GM19372 (cell line): ENCODE measurements at regions not wholly inside any gene's neighbourhood (a gene's known extent, or its start where the extent isn't known, plus 50 kb on each side); places are given as distances from the start of the nearest gene placed in this dataset.
"Not testable (repeated sequence)": the region's sequence is repeated elsewhere in the genome, so short reads cannot be mapped to it uniquely, and the experiment has no call there.

Experiments
- ATAC-seq: cut with Tn5 transposase; IDR thresholded peaks from one replicate; pipeline ENCODE4 v1.9.1; 2021; ENCODE audit warnings: mild to moderate bottlenecking, low read depth, moderate library complexity; ENCODE audit not compliant: unreplicated experiment

DNA sequence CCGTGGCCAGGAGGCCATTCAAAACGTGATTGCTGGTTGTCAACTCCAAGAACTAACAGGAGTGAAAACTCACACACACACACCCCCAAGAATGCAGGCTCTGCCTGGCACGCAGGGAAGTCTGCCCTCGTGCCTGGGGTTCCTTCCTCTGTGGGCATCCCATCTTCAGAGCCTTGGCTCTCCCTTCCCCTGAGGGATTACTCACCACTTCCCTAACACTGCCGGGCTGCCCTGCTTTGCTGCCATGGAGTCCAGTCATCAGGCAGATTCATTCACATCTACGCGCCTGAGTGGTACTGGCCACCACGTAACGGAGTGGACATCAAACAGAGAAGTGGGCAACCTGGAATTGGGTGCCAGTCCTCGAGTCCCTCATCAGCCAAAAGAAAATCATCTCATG is 120.7 kb upstream of the TMEM45B start:
- no peak for ATAC-seq

DNA sequence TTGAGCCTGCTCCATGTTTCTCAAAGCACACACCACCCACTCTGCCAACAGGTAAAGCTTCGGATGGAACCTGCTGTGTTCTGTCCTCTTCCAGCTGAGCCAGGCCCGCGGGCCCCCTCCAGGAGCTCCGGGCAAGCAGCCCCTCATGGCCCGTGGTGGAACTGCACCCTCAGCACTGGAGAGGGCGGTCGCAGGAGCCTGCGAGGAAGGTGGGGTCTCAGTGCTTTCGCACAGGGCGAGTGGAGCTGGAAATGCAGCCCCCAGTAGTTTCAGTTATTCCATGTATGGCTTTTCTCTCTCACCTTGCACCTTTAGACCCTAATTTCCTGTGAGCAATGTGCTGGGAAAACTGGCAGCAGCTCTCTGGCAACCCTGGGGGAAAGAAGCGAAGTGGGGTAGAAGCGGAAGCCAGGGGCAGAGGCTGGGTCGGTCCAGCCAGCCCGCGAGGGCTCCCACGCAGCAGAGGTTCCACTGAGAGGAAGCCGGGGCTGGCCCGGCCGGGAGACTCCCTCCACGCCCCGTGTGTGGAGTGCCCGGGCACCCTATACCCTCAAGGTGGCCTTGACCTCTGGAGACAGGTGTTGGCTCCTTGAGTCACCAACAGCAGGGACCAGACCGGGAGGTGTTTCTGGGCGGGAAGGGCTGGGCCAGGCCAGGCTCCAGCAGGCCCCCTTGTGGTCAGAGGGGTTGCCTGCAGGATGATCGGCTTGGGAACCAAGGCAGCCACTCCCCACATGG is 119.9 kb upstream of the TMEM45B start:
- peak; percentile 87 for ATAC-seq

DNA sequence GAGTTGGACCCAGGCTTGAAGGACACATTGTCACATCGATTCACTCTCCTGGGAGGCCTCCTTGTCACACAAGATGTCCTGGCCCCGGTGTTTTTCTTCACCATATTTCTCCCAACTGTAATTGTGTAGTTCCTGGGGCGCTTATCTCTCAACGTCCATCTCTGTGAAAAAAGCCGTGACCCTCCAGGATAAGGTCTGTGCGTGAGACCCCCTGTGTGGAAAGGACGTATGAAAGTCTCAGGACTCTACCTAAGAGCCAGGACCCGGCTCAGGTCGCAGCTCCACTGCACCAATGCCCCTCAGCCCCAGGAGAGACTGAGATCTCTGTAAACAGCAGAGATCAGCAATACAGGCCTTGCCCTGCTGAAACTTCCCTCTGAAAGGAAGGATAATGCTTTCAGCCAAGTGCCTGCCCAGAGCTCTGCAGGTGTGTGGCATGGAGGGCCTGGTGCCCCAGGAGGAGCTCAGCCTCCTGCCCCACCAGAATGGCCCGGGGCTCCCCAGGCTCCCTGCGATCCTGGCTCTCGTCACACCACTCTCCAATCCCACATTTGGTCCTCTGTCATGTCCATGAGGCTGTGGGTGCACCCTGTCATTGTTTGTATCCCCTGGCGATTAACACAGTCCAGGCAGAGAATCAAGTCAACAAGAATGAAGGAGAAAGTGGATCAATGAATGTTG is 119.2 kb upstream of the TMEM45B start:
- ATAC-seq = no peak

DNA sequence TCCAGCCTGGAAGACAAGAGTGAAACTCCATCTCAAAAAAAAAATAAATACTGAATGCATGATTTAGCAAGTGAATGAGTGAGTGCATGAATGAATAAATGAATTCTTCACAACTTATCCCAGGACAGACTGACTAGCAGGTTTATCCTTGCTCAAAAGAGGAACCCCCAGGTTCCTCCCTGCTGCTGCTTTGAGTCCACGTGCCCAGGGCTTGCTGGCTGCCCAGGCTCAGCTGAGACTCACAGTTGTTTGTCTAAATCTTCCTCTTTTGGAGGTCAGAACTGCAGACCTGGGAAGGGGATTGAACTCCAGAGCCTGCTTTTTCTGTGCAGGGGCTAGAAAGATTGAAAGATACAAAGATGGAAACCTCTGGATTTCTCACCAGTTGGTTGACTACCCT is 117.4 kb upstream of the TMEM45B start:
- ATAC-seq = no peak

DNA sequence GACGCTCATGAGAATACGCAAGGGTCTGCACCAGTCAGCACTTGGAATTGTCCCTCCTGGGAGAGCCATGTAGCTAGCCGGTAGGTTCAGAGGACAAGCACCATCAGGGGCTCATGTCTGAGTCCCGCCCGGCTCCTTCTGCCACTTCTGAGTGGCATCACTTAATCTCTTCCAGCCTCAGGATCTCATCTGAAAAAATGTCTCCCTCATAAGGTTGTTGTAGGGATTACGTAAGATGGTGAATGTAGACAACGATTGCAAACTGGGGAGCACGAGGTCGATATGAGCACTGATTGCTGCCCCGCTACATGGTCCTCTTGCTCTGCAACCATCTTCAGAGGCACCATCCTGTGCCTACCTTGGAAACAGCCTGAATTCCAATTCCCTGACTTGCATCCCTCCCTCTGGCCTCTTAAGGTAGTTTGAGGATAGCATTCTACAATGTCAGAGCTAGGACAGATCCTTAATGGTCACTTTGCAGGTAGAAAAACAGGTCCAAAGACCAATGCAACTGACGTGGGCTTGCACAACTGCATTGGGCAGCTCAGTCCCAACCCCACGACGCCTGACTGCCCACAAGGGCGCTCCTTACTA is 115.8 kb upstream of the TMEM45B start:
- no peak for ATAC-seq

DNA sequence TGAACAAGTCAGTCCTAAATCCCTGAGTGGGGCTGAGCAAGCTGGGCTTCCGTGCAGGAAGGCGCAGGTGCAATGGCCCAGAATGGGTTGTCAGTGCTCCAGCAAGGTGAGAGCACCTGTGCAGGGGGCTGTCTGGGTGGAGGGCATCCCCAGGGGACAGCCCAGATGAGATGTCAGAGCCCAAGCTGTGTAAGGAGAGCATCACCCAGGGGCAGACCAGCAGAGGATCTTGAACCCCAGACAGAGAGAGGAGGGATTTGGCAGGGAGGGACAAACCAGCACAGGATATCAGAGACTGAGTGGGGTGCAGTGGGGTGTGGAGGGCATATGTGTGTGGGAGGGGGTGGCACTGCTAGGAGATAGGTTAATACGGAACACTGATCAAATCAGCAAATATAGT is 114.9 kb upstream of the TMEM45B start:
- ATAC-seq = no peak

DNA sequence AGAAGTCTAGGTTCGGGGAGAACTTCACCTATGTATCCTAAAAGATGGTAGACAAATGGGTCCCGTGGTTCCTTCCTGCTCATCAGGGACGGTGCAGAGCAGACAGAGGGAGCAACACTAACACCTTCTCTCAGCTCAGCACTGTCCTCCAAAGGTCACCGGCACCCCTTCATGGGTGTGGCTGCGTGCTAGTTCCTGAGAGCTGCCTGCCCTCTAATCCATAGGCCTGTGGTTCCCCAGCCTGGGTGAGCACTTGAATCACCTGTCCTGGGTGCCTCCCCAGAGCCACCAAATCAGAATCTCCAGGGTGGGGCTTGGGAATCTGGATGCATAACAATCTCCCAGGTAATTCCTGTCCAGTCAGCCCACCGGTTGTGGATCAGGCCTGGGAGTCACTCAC is 113.9 kb upstream of the TMEM45B start:
- no peak for ATAC-seq

DNA sequence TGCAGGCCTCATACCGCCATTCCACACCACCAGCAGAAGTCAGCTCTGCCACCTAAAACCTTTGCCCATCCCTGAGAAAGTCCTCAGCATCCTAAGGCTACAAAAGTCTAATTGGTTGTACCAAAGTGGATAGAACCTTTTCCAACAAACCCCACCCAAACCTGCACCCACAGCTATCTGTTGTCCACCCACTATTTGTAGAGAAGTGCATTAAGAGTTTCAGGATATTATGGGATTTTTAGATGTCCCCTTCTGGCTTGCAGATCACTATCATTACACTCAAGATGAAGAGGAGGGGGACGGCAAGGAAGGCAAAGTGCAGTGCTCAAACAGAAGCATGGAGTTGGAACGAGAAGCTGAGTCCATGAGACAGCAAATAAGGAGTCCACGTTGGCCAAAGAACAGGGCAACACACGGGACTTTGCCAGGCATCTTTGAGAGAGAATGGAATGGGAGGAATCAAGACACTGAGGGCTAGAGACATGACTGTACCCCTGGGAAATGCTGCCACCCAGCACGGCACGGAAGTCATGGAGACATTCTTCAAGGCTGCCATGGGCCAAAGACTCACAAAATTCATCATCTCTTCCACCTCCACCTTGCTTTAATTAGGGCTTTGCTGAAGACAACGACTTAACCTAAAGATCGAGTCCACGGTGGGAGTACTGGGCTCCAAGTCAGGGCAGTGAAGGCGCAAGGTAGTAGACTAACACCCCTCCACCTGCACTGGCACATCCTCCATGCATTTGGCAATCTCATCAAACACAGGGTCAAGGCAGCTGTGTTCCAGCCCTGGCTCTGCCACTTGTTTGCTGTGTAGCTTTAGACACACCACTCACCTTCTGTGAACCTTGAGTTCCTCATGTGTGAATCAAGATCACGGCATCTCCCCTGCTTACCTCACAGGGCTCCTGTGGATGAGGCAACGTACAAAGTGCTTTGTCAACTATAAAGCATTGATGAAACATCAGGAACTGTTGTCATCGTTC is 112.9 kb upstream of the TMEM45B start:
- no peak for ATAC-seq

DNA sequence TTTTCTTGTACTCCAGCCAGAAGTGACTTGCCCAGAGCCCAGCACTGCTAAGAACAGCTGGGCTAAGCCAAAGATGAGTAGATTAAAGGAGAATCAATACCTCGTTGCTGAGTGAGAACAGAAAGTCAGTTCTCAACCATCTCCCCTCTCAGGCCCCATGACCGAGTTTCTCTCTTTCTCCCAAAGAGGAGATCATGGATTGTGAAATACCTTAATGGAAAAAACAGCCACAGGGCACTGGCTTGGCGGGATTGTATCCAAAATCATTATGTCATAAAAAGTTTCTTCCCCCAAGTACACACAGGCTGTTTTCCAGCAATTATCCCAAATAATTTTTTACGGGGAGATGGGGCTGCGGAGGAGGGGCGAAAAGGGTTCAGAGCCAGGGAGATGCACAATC is 111.8 kb upstream of the TMEM45B start:
- ATAC-seq = no peak

DNA sequence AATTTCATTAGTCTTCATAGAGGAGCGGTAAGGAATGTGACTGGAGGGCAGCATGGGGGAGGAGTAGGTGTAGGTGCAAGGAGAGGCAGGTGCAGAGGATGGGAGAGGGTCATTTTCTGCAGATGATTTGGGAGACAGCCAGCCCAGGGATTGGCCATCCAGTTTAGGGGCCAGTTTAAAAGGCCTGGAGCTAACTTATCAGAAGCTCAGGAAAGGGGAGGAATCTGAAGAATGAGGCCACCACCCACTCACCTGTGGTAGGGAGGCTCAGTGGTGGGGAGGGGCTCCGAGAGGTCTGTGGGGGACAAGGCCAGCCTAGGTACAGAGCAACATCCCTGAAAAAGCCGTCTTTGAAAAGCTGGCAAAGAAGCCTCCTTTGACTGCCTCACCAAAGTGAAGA is 110.8 kb upstream of the TMEM45B start:
- no peak for ATAC-seq

DNA sequence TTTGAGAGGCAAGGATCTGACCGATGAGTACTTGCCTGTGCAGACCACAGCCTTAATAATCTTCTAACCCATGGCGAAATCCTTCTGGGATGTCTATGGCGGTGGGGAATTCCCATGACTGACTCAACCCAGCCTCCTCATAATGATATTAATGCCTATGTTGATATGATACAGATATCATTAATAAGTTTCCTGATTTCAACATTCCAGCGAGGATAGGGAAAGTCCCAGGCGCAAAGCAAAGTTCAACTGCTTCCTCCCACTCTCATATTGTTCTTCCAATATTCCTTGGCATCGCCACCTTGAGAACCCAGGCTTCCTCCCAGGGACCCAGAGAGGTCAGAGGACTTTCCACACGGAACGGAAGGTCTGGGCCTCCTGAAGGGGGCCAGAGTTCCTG is 110.3 kb upstream of the TMEM45B start:
- ATAC-seq = no peak

DNA sequence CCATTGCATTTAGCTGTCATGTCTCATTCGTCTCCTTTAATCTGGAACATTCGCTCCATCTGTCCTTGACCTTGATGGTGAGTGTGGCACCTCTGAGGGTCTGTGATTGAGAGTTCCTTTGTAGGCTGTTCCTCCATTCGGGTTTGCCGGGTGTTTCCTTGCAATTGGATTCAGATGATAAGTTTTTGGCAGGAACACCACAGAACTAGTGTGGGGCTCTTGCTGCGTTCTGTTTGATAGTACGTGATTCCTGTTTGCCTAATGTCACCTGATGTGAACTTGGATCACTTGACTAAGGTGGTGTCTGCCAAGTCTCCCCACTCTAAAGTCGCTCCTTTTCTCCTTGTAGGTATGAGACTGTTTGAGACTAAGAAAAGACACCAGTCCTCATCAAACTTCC is 109.7 kb upstream of the TMEM45B start:
- ATAC-seq = no peak

DNA sequence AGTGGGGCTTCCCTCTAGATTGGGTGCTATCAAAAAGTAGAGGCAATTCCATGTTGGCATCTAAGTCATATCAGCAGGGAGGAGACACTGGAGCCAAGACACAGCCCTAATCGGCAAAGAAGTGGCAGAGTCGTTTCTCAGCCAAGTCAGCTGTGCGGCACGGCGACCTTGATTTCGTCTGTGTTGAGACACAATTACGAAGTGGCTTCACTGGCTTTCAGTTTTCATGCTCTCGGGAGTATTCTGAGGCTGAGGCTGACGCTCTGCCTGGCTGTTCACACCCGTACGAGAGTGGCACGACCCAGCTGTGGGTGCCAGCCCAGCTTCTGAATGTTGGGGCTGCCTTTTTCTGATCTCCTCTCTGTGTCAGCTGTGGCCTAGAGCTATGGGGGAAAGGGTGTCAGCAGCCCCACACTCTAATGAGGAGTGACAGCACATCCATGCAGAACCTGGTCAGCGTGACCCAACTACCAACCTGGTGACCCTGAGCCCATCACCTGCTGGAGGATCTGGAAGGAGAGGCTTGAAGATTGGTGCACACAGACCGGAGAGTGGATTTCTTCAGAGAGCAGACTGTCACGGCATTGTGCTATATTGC is 105.7 kb upstream of the TMEM45B start:
- no peak for ATAC-seq

DNA sequence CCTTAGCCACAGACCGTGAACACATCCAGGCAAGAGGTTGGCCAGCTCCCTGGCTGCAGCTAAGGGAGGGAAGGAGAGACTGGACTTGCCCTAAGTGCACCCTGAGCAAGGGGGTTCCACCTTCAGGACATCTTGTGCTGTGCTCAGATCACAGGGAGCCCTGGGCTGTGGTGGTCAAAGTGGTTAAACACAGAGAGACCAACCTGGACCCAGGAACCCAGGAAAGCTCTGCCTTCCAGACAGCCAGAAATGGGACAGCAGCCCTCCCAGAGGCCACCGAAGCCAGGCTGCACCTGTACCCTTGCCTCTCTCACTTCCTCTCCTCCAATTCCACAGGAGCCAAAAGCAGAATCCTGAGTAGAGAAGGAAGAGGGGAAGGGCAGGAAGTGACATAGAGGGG is 105.2 kb upstream of the TMEM45B start:
- ATAC-seq = no peak

DNA sequence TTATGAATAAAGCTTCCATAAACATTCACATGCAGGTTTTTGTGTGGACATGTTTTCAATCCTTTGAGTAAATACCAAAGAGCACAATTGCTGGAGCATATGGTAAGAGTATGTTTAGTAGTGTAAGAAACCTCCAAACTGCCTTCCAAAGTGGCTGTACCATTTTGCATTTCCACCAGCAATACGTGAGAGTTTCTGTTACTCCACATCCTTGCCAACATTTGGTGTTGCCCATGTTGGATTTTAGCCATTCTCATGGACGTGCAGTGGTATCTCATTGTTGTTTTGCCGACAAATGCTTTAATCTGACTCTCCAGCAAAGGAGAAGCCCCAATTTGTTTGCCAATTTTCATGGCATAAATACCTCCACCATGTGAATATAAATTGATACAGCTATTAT is 103.9 kb upstream of the TMEM45B start:
- ATAC-seq = no peak

DNA sequence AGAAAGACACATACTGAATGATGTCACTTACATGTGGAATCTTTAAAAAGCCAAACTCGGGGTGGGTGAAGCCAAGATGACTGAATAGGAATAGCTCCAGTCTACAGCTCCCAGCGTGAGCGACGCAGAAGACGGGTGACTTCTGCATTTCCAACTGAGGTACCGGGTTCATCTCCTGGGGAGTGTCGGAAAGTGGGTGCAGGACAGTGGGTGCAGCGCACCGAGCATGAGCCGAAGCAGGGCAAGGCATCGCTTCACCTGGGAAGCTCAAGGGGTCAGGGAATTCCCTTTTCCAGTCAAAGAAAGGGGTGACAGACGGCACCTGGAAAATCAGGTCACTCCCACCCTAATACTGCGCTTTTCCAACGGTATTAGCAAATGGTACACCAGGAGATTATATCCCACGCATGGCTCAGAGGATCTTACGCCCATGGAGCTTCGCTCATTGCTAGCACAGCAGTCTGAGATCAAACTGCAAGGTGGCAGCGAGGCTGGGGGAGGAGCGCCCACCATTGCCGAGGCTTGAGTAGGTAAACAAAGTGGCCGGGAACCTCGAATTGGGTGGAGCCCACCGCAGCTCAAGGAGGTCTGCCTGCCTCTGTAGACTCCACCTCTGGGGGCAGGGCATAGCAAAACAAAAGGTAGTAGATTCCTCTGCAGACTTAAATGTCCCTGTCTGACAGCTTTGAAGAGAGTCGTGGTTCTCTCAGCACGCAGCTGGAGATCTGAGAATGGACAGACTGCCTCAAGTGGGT is 103.0 kb upstream of the TMEM45B start:
- not testable (repeated sequence) for ATAC-seq

DNA sequence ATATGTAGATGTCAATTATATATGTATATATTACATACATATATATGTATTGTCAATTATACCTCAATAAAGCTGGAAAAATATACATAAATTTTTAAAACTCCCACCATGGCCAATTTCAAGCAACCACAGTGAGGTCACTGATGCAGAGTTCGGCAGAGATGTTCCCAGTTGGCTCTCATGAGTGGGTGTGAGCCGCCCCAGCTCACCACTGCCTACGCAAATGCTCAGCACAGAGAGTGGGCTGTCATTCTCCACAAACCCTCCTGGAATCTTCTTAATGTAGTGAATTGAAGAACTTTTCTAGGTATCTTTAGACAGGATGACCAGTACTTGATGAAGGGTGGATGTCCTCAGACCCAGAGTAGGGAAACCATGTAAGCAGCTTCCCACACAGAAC is 96.6 kb upstream of the TMEM45B start:
- no peak for ATAC-seq

DNA sequence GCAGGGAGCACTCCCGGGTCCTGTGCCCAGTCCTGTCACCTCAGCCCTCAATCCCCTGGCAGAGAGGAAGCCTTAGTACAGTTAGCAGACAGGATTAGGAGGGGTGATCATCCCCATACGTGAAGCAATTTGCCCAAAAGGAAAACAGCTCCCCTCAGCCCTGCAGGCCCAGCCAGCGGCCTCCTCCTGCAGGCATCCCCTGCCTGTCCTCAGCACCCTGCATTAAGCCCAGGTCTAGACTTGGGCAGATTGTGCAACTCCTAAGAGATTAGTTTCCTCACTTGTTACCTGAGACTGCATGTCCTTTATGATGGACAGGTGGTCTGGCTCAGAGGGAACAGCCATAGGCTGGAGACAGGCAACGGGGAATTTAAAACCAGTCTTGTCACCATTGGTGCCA is 95.5 kb upstream of the TMEM45B start:
- no peak for ATAC-seq

DNA sequence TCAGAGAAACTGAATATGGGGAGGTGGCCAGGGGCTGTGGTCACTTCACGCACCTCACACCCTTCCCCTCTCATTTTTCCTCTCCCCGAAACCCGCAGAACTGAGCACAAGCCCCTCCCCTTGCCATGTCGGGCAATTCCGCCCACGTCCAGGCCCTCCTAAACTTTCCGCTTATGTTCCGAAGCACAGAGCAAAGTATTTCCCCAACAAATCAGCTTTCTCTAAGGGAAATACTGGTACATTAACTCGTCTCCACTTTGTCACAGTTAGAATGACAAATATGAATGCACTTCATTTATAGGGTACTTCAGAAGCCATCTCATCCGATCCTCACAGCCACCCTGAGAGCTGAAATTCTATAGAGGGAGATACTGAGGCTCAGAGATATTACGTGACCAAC is 94.7 kb upstream of the TMEM45B start:
- ATAC-seq = no peak

DNA sequence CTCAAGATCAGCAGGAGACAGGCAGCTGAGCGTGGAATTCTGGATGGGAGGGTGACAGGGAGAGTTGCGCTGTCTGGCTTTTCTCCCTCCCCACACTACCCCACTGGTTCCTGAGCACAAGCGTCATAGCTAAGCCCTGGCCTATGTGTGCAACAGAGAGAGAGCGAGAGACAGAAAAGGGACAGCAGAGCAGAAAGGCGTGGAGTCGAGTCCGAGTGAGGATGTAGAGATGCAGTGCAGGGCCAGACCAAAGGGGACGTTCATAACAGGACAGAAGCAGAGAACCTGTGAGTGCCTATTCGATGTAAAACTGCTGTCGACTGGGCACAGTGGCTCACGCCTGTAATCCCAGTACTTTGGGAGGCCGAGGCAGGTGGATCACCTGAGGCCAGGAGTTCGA is 94.0 kb upstream of the TMEM45B start:
- no peak for ATAC-seq
